Cardiac muscle cell (in vitro differentiated cells and primary cell): ENCODE measurements at regions not wholly inside any gene's neighbourhood (a gene's known extent, or its start where the extent isn't known, plus 50 kb on each side); places are given as distances from the start of the nearest gene placed in this dataset.

Source experiments
- DNase-seq, 2 donors: peaks; one replicate each; pipeline versions ENCODE4 v3.0.0 to v3.0.0-alpha.2; 2010 to 2017; ENCODE audit warnings: low read depth in 1 of 2, low spot score in 1 of 2
- H3K27ac ChIP-seq: fragments of 200-600 bp; sonication (generic); 2 replicates; pipeline ENCODE4 v1.5.1; 2016
- H3K27me3 ChIP-seq: fragments of 200-600 bp; sonication (generic); 2 replicates; pipeline ENCODE4 v1.6.0; 2016; ENCODE audit warnings: control low read depth
- H3K36me3 ChIP-seq: fragments of 200-600 bp; sonication (generic); 2 replicates; pipeline ENCODE4 v1.5.1; 2016; ENCODE audit warnings: control low read depth
- H3K4me1 ChIP-seq: fragments of 200-600 bp; sonication (generic); 2 replicates; pipeline ENCODE4 v1.8.1; 2017; ENCODE audit warnings: low read depth, mild to moderate bottlenecking, mixed run types
- H3K4me3 ChIP-seq: fragments of 200-600 bp; sonication (generic); 2 replicates; pipeline ENCODE4 v1.5.1; 2016; ENCODE audit warnings: mild to moderate bottlenecking
- H3K9me3 ChIP-seq: fragments of 200-600 bp; sonication (generic); 2 replicates; pipeline ENCODE4 v1.5.1; 2017; ENCODE audit warnings: low read depth, mild to moderate bottlenecking, control low read depth
- CTCF ChIP-seq: IDR thresholded peaks from 2 replicates; pipeline ENCODE4 v1.5.1; 2012; ENCODE audit warnings: low read depth, mild to moderate bottlenecking, low read length

DNA sequence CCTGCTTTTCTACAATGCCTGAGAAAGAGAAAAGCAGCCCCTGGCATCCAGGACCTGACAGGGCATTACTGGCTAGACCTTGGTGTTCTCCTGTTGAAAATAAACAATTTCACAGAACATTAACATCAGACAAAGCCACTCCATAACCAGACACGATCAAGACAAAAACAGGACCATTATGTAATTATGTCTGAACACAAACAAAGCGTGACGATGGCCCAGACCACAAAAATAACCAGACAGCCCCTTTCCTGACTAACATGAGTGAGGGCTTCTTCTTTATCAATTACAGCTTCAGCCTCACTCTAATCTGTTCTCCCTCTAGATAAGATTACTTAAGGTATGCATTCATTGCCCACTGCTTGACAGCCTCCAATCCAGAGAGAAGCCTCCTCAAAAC, 172.7 kb upstream of the LMCD1 start:
- H3K27ac ChIP-seq: peak overlapping the region; percentile 0
- no peak for DNase-seq

GRCh38 chr3:8329598-8329997, 172.0 kb upstream of the LMCD1 start:
- Histone ChIP-seq H3K4me3 (no peak overlapping the region), H3K27ac (peak overlapping the region; percentile 0), H3K4me1 (peaks cover 17% of the 10 kb centered on the region), H3K9me3 (no peaks in the 10 kb centered on the region), H3K36me3 (no peaks in the 10 kb centered on the region), H3K27me3 (no peaks in the 10 kb centered on the region)
- no peak for TF ChIP-seq CTCF
- DNase-seq: no peak

More for the DNA sequence above, 172.7 kb upstream of the LMCD1 start:
- Histone ChIP-seq H3K9me3 (no peaks in the 10 kb centered on the region), H3K27me3 (no peaks in the 10 kb centered on the region), H3K4me3 (no peak overlapping the region), H3K4me1 (peaks cover 17% of the 10 kb centered on the region), H3K36me3 (no peaks in the 10 kb centered on the region)
- no peak for TF ChIP-seq CTCF

DNA sequence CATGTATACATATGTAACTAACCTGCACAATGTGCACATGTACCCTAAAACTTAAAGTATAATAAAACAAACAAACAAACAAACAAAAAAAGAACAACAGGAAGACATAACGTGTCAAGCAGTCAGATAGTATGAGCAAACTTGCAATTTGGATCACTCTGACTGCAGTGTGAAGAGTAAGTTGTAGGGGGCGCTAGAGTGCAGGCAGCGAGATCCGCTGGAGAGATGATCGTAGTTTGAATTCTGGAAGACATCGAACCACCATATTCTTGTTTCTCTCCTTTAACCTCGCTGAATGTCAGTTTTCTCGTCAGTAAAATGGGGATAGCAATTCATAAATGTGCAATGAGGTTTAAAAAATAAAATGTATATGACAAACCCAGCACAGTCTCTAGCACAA, 165.2 kb upstream of the LMCD1 start:
- H3K36me3 ChIP-seq: no peaks in the 10 kb centered on the region
- H3K9me3 ChIP-seq: no peaks in the 10 kb centered on the region
- TF ChIP-seq CTCF: peak; percentile 25
- H3K4me3 ChIP-seq: no peak overlapping the region
- H3K27ac ChIP-seq: no peak overlapping the region
- H3K4me1 ChIP-seq: no peaks in the 10 kb centered on the region
- DNase-seq: no peak
- no peaks in the 10 kb centered on the region for H3K27me3 ChIP-seq

DNA sequence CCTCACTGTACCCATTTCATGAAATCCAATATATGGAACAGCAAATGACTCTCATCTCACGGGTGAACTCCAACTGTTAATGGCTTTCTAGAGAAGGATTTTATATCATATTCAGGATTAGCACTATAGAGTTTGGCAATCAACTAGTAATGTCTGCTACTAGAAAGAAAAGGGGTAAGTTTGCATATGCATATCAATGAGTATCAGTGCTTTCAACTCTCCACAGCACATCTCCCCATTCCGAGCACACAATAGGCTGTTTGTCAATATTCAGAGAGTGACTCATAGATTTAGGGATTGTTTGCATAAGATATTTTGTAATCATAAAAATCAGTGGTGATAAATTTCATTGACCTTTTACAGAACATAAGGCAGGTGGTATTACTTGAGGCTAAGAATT, 163.2 kb upstream of the LMCD1 start:
- Histone ChIP-seq H3K27me3 (no peaks in the 10 kb centered on the region), H3K36me3 (no peaks in the 10 kb centered on the region), H3K27ac (no peak overlapping the region), H3K4me1 (no peaks in the 10 kb centered on the region), H3K4me3 (no peak overlapping the region), H3K9me3 (no peaks in the 10 kb centered on the region)
- no peak for TF ChIP-seq CTCF
- no peak for DNase-seq

DNA sequence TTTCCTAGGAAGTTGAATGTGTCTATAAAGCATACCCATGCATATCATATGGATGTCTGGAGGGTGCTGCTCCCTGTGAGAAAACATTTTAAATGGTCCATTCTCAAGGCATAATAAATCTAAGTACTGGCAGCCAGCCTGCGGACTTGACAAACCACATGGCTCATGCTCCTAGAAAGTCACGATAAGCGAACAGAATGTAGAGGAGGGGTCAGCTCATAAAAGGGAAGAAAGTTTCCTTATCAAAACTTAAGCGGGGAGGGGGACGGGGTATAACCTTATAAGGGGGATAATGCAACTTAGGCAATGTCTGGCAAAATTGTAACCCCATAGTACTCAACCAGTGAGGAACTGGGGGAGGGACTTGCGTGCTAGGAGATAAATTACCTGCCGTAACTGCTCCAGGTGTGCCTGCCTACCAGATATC, 159.8 kb upstream of the LMCD1 start:
- Histone ChIP-seq H3K4me1 (no peaks in the 10 kb centered on the region), H3K9me3 (no peaks in the 10 kb centered on the region)
- DNase-seq: peak in 1 of 2 donors; percentile 19

More for the DNA sequence above, 159.8 kb upstream of the LMCD1 start:
- Histone ChIP-seq H3K27ac (no peak overlapping the region), H3K4me3 (no peak overlapping the region), H3K27me3 (no peaks in the 10 kb centered on the region), H3K36me3 (no peaks in the 10 kb centered on the region)
- no peak for TF ChIP-seq CTCF
